ENCODE measurements at regions not wholly inside any gene's neighbourhood (a gene's known extent, or its start where the extent isn't known, plus 50 kb on each side); places are given as distances from the start of the nearest gene placed in this dataset.
A peak's percentile ranks its signal among the peaks of the same experiment; 100 is the strongest.

DNA sequence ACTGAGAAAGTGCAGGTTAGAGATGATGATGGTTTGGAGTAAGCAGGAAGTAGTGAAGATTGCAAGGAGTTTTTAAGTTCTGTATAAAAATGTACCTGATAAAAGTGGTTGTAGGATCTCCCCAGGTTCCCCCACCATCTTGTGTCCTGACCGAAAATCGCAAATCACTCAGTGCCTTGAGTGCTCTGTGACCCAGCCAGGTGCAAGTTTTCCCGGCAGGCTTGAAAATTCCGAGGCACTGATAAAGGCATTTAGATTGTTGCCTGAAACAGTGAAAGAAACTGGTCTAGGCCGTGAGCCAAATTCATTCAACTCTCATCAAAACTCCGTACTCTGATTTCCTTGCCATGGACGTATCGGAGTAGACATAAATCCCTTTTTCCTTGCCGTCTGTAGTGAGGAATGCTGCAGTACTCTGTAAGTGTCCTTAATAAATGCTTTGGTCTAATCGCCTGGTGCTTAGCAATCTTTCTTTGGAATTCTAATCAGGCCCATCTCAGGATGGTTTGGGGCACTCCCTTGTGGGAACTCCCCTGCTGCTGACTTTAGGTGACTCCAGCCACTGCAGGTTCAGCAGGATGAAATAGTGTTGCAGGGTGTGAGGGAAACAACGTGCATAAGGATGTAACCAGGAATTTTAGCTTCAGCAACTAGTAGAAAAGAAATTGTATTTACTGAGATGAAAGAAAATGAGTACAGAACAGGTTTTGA, 1199.8 kb upstream of the MAP3K7 start:
- DNase-seq (ENCODE audit: low read depth): no peak

DNA sequence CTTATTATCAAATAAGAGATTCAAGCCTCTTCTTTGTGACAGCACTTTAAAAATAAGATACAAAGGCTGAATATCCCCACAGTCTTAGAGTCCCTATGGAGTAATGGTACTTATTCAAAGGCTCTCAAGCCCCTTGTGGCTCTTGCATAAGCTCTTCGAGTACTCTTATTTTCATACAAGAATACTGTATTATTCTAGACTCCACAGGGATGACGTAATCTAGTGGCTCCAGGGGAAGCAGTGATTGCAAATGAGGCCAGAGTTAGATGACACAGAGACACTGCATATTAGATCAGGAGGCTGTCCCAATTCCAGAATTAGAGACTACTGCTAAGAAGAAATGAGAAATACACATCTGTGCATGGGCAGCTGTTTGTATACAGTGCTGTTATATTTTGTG, 1195.9 kb upstream of the MAP3K7 start:
- DNase-seq (ENCODE audit: low read depth): no peak

DNA sequence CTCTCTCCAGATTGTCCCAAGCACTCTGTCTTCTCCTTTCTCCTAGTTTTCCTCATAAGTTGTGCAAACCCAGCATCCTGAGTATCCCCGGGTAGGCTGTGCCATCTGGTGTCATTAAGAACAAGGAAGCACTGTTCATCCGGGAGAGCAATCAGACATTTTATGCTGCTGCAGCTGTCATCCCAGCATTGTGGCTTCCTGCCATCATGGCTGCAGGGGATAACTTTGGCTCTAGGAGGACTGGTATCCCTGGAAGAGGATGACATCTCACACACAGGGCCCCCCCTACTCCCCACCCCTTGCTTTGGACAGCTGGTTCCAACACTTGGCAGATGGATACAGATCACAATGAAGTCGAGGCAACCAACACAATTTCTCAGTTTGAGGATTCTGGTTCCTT, 1195.1 kb upstream of the MAP3K7 start:
- no peak for DNase-seq (ENCODE audit: low read depth)

DNA sequence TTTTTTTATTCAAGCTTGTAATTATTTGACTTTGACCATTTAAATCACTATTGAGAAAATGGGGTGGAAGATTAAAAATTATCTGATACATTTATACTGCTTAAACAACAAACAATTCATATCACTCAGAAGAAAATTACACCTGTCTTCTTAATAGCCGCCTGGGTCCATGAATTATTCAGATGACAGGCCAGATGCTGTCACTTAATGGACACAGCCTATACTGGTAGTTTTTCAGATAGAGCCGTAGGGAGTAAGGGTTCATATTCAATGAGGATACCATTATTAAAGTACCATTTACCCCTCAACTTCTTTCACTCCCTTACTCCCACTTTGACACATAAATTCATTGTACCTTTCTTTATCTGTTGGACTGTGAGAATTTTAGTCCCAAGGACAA, 1193.4 kb upstream of the MAP3K7 start:
- no peak for DNase-seq (ENCODE audit: low read depth)

DNA sequence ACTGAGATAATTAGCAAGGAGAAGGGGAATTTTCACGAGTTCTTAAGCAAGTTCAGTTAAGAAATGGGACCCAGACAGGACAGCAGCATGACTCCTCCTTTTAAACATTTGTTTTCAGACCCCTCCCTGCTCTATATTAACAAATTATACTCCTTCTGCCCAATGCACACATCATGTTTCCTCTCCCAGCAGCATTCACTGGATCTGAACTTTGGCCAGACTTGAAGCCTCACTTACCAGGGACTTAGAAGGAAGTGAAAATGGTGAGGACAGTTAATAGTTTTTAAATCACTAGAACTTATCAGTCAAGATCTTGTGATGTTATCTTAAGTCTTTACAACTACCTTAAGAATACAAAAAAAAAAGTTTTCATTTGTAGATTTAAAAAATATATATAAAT, 1174.7 kb upstream of the MAP3K7 start:
- DNase-seq (ENCODE audit: low read depth): no peak

DNA sequence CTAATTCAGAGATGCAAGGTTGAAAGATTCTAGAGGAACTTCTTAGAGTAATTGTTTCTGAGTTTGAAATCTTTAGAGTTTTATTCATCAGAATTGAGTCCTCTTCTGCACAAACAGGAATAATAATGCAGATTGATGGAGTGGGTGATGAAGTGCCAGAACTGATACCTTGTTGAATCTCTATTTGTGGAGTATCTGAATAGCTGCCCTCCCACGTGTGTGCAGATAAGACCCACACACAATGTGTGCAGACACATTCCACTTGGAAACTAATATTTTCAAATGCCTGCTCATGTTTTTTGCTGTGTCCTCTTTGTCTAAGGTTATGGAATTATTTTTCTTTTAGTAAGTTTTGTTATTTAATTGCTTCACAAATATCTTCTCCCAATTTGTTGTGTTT, 1167.8 kb upstream of the MAP3K7 start:
- DNase-seq (ENCODE audit: low read depth): no peak

DNA sequence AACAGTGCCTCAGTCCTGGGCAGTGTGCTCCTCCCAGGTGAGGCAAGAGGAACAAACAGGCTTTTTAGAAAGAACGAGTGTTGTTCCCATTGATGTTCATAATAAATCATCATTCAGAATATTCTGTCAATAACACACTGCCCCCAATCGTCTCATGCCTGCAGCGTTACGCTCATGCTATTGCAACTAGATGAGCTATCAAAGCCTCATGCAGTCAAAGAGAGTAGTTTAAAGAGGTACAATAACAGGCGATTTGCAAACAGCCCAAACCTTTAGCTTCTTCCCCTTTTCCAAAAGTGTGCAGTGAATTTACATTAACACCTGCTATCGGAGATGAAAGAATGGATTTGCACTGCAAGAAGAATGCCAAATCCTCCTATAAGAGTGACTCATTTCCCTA, 1164.7 kb upstream of the MAP3K7 start:
- no peak for DNase-seq (ENCODE audit: low read depth)

DNA sequence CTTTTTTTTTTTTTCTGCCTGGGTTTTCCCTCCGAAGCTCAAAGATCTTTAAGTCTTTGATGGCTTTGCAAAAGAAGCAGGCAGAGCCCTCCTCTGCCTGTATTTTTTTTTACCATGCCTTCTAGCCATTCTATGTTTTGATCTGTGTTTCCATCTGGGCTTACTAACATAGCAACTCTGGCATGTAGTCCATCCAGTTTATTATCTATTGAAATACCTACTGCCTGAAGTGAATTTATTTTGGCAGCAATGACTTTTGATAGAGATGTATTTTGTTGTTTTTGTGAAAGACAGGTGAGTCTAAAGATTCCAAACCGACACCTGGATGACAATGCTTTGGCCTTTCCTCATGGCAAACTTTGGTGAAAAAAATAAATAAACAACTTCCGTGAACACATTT, 1157.7 kb upstream of the MAP3K7 start:
- DNase-seq (ENCODE audit: low read depth): no peak

DNA sequence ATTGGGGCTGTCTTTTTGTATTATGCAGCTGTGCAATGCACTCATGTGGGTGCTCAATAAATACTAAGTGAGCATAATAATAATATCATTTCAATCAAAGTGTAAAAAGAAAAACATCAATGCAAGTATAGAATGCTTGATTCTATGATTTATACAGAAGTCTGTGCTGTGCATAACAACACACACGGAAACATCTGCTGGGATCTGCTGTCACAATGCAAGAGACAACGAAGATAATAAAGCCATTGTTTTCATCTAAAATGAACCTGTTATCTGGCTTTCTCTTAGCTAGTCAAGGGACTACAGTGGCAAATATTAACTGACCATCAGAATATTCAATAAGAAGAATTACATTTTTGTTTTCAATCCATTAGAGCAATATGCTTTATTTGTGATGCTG, 1156.9 kb upstream of the MAP3K7 start:
- no peak for DNase-seq (ENCODE audit: low read depth)

DNA sequence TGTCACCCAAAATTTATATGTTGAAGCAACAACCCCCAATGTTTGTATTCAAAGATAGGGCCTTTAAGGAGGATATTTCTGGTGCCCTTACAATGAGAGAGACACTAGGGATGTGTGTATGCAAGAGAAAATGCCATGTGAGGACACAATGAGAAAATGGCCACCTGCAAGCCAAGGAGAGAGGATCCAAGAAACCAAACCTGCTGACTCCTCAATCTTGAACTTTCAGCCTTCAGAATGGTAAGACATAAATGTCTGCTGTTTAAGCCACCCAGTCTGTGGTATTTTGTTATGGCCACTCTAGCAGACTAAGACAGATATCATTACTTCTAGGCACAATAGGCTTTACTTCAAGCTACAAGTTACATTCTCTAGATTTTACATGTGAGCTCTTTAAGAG, 1145.1 kb upstream of the MAP3K7 start:
- DNase-seq (ENCODE audit: low read depth): no peak

DNA sequence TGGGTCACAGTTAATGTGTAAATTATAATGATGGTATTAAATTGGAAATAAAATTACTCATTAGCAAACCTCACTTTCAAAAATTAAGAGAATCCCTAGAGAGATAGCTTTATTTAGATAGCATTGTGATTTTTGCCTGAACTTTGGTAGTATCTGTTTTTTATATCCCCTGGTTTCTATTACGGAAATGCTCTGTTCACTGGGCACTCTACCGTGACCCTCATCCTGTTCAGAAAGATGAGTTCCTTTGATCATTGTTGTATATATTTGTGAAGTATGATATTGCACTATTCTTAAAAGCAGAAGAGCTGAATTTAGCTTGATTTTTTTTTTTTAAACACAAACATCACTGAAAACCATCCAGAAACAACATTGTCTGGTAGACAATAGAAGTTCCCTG, 1143.8 kb upstream of the MAP3K7 start:
- no peak for DNase-seq (ENCODE audit: low read depth)

DNA sequence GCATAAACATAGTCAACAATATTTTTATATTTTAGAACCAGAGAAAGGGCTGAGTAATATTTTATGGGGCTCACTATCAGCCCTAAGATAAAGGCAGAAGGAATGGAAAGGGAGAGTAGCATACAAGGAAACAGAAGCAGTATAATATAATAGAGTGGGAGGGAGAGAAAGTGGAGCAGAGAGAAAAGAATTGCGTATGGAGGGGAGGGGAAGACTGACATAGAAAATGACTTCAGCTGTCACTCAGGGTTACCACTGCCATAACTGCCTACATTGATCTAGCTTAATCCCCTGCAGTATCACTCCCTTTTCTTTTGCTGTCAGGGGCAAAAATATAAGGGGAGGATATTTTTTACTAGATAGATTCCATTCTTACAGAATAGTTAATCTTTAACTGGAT, 1133.5 kb upstream of the MAP3K7 start:
- no peak for DNase-seq (ENCODE audit: low read depth)

DNA sequence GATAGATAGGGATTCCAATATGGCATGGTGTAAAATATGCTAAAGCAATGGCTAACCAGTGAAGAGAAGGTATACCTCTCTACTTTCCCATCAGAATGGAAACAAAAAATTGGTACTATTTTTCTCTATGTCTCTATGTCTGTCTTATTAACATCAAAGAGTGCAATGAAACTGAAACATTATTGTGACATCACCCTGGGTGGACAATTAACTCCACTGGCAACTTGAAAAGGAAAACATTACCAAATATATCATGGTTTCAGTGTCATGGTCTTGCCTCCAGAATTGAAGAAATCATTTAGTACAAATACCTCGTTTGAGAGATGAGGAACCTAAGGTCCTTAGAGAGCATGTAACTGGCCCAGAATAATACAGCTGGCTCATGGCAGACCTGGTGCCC, 1132.5 kb upstream of the MAP3K7 start:
- DNase-seq (ENCODE audit: low read depth): no peak

DNA sequence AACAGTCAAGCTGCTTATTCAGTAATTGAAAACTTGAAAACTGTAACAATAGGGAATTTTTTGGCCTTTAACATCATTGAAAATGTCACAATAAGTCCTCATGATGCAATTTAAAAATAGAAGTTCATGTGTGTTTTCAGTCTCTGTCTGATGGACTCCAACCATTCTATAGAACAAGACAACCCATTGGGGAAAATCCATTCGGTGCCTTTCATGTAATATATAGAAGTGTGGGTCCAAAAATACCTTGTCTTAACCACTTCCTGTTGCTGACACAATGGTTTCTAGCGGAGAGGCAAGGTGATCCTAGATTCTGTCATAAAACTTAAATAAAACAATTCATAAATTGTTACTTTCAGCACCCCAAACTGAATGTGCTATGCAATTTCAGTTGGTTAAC, 1131.3 kb upstream of the MAP3K7 start:
- DNase-seq (ENCODE audit: low read depth): no peak

DNA sequence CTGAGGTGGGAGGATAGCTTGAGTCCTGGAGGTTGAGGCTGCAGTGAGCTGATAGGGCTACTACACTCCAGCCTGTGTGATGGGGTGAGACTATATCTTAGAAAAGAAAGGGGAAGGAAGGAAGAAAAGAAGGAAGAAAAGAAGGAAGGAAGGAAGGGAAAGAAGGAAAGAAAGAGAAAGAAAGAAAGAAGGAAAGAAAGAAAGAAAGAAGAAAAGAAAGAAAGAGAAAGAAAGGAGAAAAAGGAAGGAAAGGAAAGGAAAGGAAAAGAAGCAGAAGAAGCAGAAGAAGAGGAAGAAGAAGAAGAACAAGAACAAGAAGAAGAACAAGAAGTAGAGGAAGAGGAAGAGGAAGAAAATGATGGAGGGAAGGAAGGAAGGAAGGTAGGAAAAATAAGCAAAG, 1130.2 kb upstream of the MAP3K7 start:
- DNase-seq (ENCODE audit: low read depth): no peak

DNA sequence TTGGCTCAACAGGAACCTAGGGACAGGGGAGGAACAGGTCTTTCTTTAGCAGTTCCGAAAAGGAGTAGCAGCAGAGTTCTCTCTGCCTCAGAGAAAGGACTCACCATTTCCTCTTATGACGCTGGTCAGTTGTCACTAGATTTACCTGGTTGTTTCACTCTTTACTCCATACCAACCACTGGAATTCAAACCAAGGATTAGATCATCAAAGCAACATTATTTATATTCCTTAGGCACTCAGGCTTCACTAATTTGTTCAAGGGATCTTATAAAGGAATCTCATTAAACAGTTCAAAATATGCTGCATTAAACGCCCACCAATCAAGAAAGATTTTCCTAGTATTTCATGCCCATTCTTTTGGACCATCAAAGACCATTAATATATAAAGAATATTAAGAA, 1129.5 kb upstream of the MAP3K7 start:
- no peak for DNase-seq (ENCODE audit: low read depth)

DNA sequence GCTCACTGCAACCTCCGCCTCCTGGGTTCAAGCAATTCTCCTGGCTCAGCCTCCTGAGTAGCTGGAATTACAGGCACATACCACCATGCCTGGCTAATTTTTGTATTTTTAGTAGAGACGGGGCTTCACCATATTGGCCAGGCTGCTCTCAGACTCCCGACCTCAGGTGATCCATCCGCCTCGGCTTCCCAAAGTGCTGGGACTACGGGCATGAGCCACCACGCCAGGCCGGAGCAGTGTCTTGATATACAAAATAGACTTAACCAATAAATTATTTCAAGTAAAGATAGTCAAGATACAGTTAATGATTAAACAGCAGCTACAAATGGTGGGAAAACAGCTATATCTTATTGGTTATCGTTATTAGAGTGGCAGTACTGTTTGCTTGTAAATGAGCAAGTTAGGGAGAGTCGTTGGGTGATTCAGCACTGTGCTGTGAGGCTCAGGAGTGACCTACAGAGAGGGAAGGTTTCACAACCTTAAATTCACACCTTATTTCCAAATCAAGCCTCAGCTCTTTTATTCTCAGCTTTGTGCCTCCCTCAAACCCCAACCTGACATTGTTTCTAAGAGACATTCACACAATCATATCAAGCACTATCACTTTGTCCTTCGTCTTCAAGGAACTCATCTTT, 1128.4 kb upstream of the MAP3K7 start:
- DNase-seq (ENCODE audit: low read depth): no peak

DNA sequence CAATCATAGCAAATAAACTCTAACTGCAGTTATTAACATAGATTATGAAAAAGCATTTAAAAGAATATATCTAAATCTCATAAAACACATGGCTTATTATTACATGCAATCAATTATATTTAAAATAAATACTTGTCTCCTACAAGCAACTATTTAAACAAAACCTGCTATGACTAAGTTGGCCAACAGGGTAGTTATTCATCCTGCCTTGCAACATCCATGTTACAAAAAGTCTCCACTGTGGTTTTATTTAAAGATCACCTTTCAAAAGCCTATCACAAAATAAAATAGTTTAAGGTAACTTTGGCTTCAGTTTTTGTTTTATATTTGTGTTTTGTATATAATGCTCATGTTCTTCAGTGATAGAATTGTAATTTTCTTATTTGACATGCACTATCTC, 1127.0 kb upstream of the MAP3K7 start:
- DNase-seq (ENCODE audit: low read depth): no peak

DNA sequence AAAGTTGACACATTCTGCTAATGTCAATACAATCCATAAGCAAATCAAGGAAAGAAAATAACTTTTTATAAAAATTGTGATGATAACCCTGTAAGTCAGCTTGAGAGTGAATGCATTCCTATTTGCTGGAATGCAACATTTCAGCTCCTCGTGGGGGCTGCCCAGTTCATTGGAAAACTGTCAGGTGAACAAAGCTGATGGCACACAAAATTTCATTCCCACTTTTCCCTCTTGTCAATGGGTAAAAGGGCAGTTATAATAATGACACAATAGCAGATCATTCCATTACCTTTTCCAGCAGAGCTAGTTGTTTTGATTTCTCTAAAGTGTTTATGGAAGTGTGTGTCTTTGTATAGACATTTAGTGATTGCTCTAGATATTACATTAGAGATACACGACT, 1124.6 kb upstream of the MAP3K7 start:
- no peak for DNase-seq (ENCODE audit: low read depth)

DNA sequence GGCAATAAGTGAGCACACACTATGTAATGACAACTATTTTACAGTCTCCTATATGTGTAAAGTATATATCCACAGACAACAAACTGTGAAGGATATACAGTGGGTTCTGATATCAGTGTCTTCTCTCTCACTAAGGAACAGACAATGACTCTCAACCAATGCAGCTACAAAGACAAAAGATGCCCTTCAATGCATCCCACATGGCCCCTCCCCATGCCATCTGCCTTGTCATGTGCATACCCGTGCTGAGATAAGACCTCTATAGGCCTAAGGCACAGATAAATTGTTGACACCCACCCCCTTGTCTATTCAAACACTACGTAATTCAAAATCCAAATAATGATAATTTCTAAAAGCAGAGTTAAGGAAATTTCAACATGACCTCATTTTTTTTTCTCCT, 1123.5 kb upstream of the MAP3K7 start:
- DNase-seq (ENCODE audit: low read depth): no peak

DNA sequence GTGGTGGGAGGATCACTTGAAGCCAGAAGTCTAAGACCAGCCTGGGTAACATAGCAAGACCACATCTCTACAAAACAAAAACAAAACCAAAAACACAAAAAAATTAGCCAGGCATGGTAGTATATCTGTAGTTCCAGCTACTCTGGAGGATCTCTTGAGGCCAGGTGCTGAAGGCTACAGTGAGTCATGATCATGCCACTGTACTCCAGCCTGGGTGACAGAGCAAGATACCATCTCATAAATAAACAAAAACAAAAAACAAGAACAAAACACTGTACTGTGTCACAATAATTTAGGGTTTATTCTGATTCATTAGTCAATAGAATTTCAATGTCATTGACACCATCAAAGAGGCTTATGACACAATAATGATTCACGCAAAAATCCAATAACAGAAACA, 1121.7 kb upstream of the MAP3K7 start:
- no peak for DNase-seq (ENCODE audit: low read depth)

DNA sequence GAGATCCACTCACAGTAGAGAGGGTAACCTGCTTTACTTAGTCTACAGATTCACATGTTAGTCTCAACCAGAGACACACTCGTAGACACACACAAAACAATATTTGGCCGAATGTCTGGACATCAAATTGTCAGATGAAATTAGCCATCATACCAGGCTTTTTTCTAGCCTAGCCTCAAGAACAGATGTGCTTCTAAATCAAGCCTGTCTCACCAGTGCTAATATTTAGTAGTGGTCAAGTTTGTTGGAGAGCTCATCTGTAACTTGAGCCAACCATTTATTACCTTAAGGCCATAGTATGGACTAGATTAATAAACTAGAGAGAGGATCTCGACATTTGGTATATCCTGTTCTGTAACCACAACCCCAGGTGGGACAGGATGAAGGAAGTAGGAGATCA, 1118.8 kb upstream of the MAP3K7 start:
- DNase-seq (ENCODE audit: low read depth): no peak

DNA sequence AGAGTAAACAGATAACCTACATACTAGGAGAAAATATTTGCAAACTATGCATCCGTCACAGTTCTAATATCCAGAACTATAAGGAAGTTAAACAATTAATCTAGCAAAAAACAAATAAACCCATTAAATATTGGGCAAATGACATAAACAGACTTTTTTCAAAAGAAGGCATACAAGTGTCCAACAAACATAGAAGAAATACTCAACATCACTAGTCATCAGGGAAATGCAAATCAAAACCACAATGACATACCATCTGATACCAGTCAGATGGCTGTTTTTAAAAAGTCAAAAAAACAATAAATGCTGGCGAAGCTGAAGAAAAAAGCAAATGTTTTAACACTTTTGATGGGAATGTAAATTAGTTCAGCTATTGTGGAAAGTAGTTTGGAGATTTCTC, 1117.7 kb upstream of the MAP3K7 start:
- peak; percentile 62 for DNase-seq (ENCODE audit: low read depth)

DNA sequence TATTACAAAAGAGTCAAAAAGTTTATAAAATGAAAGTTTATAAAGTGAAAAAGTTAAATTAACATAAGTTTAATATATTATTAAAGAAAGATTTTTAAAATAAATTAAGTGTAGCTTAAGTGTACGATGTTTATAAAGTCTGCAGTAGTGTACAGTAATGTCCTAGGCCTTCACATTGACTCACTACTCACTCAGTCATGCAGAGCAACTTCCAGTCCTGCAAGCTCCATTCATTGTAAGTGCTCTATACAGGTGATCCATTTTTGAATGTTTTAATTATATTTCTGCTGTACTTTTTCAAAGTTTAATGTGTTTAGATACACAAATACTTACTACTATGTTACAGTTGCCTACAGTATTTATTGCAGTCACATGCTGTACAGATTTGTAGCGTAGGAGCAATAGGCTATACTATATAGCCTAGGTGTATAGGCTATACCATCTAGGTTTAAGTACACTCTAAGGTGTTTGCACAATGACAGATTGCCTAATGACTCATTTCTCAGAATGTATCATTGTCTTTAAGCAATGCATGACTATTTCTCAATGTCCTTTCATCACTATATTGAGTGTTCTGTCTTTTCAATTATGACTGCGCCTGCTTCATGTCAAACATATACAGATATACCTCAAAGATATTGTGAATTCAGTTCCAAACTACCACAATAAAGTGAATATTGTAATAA, 1110.3 kb upstream of the MAP3K7 start:
- DNase-seq (ENCODE audit: low read depth): peak; percentile 14

Data from HS-5 (cell line).